Lower leg skin (tissue), 4 donors: ENCODE measurements at regions not wholly inside any gene's neighbourhood (a gene's known extent, or its start where the extent isn't known, plus 50 kb on each side); places are given as distances from the start of the nearest gene placed in this dataset.

Experiments
- DNase-seq, 2 donors: peaks; one replicate each; pipeline ENCODE4 v3.0.0-alpha.2; 2019; ENCODE audit warnings: low spot score in 2 of 2
- H3K4me3 ChIP-seq: fragments of 200-600 bp; sonication (generic); 2 replicates; pipeline ENCODE4 v1.5.1; 2017; ENCODE audit warnings: mild to moderate bottlenecking, low read depth; ENCODE audit not compliant: poor library complexity, severe bottlenecking
- CTCF ChIP-seq, 3 donors: fragments of 450-650 bp; IDR thresholded peaks; one replicate each; pipeline ENCODE4 v1.5.1; 2016; ENCODE audit warnings: antibody characterized with exemption in 3 of 3, mild to moderate bottlenecking in 3 of 3, moderate library complexity in 2 of 3
- POLR2A ChIP-seq, 2 donors: fragments of 450-650 bp; IDR thresholded peaks; one replicate each; pipeline ENCODE4 v1.6.1; 2016 to 2017; ENCODE audit warnings: antibody characterized with exemption in 2 of 2, mild to moderate bottlenecking in 1 of 2, moderate library complexity in 1 of 2
- WGBS, 2 donors: methylation state at CpG; one replicate each; pipeline ENCODE4 v1.1.5; 2018; 5-methylcytosine and 5-hydroxymethylcytosine counted together
- intact Hi-C: fragments of 100-400 bp; cut with DNase I; formaldehyde crosslinking; loops from one replicate; pipeline ENCODE4 v1.15.0; 2023; ENCODE audit warnings: low total_unique reads

GRCh38 chr5:112084149-112084548 lies 327.2 kb upstream of the NREP start:
- H3K4me3 ChIP-seq: no peak overlapping the region
- WGBS, 2 donors: 67 to 84% methylated on average over 2 of the region's 2 CpGs
- TF ChIP-seq CTCF (IDR thresholded peaks at IDR 0.05): no peak
- no peak for TF ChIP-seq POLR2A (IDR thresholded peaks at IDR 0.05)
- intact Hi-C loops: no loop called here
- DNase-seq: no peak

- intact Hi-C loops: no loop called here
Measured at GRCh38 chr5:112083623-112084022, 326.6 kb upstream of the NREP start.

GRCh38 chr5:112077180-112077579 lies 320.2 kb upstream of the NREP start:
- 97% methylated on average over 1 of the region's 1 CpG for WGBS, 2 donors
- no peak for DNase-seq
- intact Hi-C loops: no loop called here
- H3K4me3 ChIP-seq: no peak overlapping the region
- no peak for TF ChIP-seq POLR2A (IDR thresholded peaks at IDR 0.05)
- no peak for TF ChIP-seq CTCF (IDR thresholded peaks at IDR 0.05)

More at GRCh38 chr5:112083623-112084022, 326.6 kb upstream of the NREP start:
- WGBS, 2 donors: 80 to 87% methylated on average over 4 of the region's 4 CpGs
- H3K4me3 ChIP-seq: no peak overlapping the region
- TF ChIP-seq CTCF (IDR thresholded peaks at IDR 0.05) (no peak), POLR2A (IDR thresholded peaks at IDR 0.05) (no peak)
- DNase-seq: no peak

GRCh38 chr5:112070022-112070421 lies 313.0 kb upstream of the NREP start:
- intact Hi-C loops: no loop called here
- 36 to 69% methylated on average over 1 of the region's 1 CpG for WGBS, 2 donors
- DNase-seq: no peak
- no peak for TF ChIP-seq CTCF (IDR thresholded peaks at IDR 0.05)
- no peak for TF ChIP-seq POLR2A (IDR thresholded peaks at IDR 0.05)
- H3K4me3 ChIP-seq: no peak overlapping the region

- no peak overlapping the region for H3K4me3 ChIP-seq
- WGBS, 2 donors: 86 to 90% methylated on average over 3 of the region's 3 CpGs
- TF ChIP-seq CTCF (IDR thresholded peaks at IDR 0.05) (no peak), POLR2A (IDR thresholded peaks at IDR 0.05) (no peak)
- no peak for DNase-seq
- intact Hi-C loops: no loop called here
Measured at GRCh38 chr5:112069329-112069728, 312.3 kb upstream of the NREP start.

- intact Hi-C loops: no loop called here
- 70% methylated on average over 3 of the region's 3 CpGs for WGBS, 2 donors
- no peak overlapping the region for H3K4me3 ChIP-seq
- TF ChIP-seq CTCF (IDR thresholded peaks at IDR 0.05) (no peak), POLR2A (IDR thresholded peaks at IDR 0.05) (no peak)
- no peak for DNase-seq
Measured at GRCh38 chr5:112068593-112068992, 311.6 kb upstream of the NREP start.
